Osteocyte (in vitro differentiated cells): ENCODE measurements at regions not wholly inside any gene's neighbourhood (a gene's known extent, or its start where the extent isn't known, plus 50 kb on each side); places are given as distances from the start of the nearest gene placed in this dataset.
A peak's percentile ranks its signal among the peaks of the same experiment; 100 is the strongest.

Experiments used
- DNase-seq: peaks from one replicate; pipeline ENCODE4 v3.0.0; 2021; ENCODE audit warnings: mixed read lengths; ENCODE audit not compliant: unreplicated experiment; ENCODE audit errors: extremely low spot score
- H3K27ac Mint-ChIP-seq: one replicate; pipeline ENCODE4 v1.8.0; 2021; ENCODE audit warnings: mild to moderate bottlenecking, mixed read lengths; ENCODE audit not compliant: unreplicated experiment
- H3K27me3 Mint-ChIP-seq: one replicate; pipeline ENCODE4 v1.8.0; 2021; ENCODE audit warnings: mixed read lengths; ENCODE audit not compliant: unreplicated experiment
- H3K36me3 Mint-ChIP-seq: one replicate; pipeline ENCODE4 v1.8.0; 2021; ENCODE audit warnings: mixed read lengths; ENCODE audit not compliant: unreplicated experiment
- H3K4me1 Mint-ChIP-seq: one replicate; pipeline ENCODE4 v1.8.0; 2021; ENCODE audit warnings: mixed read lengths; ENCODE audit not compliant: unreplicated experiment
- H3K4me3 Mint-ChIP-seq: one replicate; pipeline ENCODE4 v1.8.0; 2021; ENCODE audit warnings: mild to moderate bottlenecking, moderate library complexity, mixed read lengths; ENCODE audit not compliant: unreplicated experiment
- H3K9me3 Mint-ChIP-seq: one replicate; pipeline ENCODE4 v1.8.0; 2021; ENCODE audit warnings: mixed read lengths; ENCODE audit not compliant: unreplicated experiment
- CTCF ChIP-seq: fragments of 200-600 bp; sonication (generic); IDR thresholded peaks from 2 replicates; pipeline ENCODE4 v1.5.0; 2021; ENCODE audit warnings: antibody characterized with exemption, mild to moderate bottlenecking, moderate library complexity

- H3K27ac Mint-ChIP-seq, result no peak overlapping the region
- DNase-seq, result peak; percentile 84
- TF ChIP-seq CTCF, result peak; percentile 57
- H3K36me3 Mint-ChIP-seq, result no peaks in the 10 kb centered on the region
- H3K9me3 Mint-ChIP-seq, result no peaks in the 10 kb centered on the region
- H3K4me1 Mint-ChIP-seq, result no peaks in the 10 kb centered on the region
- no peak overlapping the region for H3K4me3 Mint-ChIP-seq
- H3K27me3 Mint-ChIP-seq, result peaks cover 4% of the 10 kb centered on the region
Observed at GRCh38 chr22:44623771-44624510, 78.1 kb upstream of the PRR5 start.

DNA sequence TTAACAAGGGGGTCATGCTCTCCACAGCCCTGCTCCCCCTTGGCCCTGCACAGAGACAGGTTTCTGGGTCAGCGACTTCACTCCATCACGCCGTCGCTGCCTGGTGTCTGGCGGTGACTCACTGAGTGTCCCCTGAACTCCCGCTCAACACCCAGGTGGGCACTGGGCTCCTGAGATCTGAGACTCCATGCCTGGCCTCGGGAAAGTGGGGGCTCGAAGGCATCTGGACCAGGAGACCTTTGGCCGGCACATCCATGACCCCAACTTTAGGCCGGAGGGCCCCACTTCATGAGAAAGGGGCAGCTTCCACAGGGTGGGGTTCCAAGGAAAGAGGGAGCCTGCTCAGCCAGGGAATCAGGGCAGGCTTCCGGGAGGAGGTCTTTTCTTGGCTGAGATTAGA is 79.3 kb upstream of the PRR5 start:
- no peak for TF ChIP-seq CTCF
- no peak overlapping the region for H3K27ac Mint-ChIP-seq
- peaks cover 4% of the 10 kb centered on the region for H3K27me3 Mint-ChIP-seq
- DNase-seq, result peak; percentile 80
- no peaks in the 10 kb centered on the region for H3K4me1 Mint-ChIP-seq
- H3K9me3 Mint-ChIP-seq, result no peaks in the 10 kb centered on the region
- no peak overlapping the region for H3K4me3 Mint-ChIP-seq
- no peaks in the 10 kb centered on the region for H3K36me3 Mint-ChIP-seq

DNA sequence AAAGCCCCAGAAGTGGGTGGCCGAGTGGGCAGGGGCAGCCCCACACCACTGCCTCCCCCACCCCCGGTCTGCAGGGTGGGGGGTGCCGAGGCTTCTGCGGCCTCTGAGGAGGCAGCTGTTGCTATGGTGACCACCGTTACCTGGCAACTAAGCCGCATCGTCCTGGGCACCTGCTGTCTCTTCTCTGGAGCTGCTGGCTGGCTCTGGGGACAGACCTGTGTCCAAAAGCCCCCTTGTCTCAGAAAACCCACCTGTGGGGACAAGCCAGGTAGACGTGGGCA is 79.9 kb upstream of the PRR5 start:
- Mint-ChIP-seq H3K36me3 (no peaks in the 10 kb centered on the region), H3K4me1 (no peaks in the 10 kb centered on the region), H3K4me3 (no peak overlapping the region), H3K9me3 (no peaks in the 10 kb centered on the region), H3K27me3 (peaks cover 4% of the 10 kb centered on the region), H3K27ac (no peak overlapping the region)
- no peak for DNase-seq
- TF ChIP-seq CTCF, result no peak

DNA sequence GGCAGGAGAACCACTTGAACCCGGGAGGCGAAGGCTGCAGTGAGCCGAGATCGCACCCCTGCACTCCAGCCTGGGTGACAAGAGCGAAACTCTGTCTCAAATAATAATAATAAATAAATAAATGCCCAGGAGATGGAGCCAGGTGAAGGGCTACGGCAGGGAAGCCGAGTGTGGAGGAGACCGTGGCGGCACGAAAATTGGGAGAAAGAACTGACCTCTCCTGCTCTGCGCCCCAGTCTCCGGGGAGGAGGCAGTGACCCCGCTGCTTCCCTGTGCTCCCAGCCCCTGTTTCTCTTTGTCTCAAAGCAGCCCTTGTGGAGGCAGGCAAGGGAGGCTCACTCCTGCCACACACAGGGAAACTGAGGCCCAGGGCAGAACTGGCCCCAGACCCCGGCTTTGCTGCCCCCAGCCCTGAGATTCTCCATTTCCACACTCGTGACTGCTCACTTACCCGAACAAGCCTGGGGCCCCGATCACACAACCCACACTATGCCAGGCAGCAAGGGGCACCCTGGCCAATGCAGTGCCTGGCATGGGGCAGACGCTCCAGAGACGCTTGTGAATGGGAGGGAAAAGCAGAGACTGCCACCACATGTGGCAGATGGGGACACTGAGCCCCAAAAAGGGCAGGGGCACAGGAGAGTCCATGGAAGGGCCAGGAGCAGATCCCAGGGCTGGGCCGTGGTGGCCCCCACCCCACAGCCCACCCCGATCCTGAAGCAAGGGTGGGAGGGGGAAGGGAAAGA is 80.4 kb upstream of the PRR5 start:
- Mint-ChIP-seq H3K27me3 (peaks cover 4% of the 10 kb centered on the region), H3K36me3 (no peaks in the 10 kb centered on the region), H3K4me1 (no peaks in the 10 kb centered on the region), H3K27ac (no peak overlapping the region), H3K9me3 (no peaks in the 10 kb centered on the region), H3K4me3 (no peak overlapping the region)
- peak; percentile 83 for DNase-seq
- no peak for TF ChIP-seq CTCF

DNA sequence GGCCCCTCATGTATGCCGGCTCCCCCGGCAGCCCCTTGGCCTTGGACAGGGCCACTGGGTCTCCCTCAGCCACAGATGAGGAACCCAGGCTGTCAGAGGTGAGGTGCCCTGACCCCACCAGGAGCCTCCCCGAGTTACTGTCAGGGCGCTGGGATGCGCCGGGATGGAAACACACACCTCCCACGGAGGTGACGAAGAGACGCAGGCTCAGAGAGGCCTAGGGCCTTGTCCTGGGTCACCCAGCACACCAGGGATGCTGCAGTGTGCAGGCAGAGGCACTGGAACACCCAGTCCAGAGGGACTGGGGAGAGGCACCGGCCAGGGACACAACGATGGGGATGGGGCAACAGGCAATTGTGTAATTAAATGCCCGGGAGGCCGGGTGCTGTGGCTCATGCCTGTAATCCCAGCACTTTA is 81.2 kb upstream of the PRR5 start:
- H3K36me3 Mint-ChIP-seq, result no peaks in the 10 kb centered on the region
- DNase-seq, result no peak
- no peaks in the 10 kb centered on the region for H3K4me1 Mint-ChIP-seq
- H3K9me3 Mint-ChIP-seq, result no peaks in the 10 kb centered on the region
- no peak overlapping the region for H3K27ac Mint-ChIP-seq
- no peaks in the 10 kb centered on the region for H3K27me3 Mint-ChIP-seq
- H3K4me3 Mint-ChIP-seq, result no peak overlapping the region
- no peak for TF ChIP-seq CTCF
